Effector CD8-positive, alpha-beta T cell (primary cell): ENCODE measurements at regions not wholly inside any gene's neighbourhood (a gene's known extent, or its start where the extent isn't known, plus 50 kb on each side); places are given as distances from the start of the nearest gene placed in this dataset.
"Not testable (repeated sequence)": the region's sequence is repeated elsewhere in the genome, so short reads cannot be mapped to it uniquely, and the experiment has no call there.

ENCODE experiments used
- DNase-seq: peaks from one replicate; lab custom pipeline; 2025; lab: John Stamatoyannopoulos, UW

DNA sequence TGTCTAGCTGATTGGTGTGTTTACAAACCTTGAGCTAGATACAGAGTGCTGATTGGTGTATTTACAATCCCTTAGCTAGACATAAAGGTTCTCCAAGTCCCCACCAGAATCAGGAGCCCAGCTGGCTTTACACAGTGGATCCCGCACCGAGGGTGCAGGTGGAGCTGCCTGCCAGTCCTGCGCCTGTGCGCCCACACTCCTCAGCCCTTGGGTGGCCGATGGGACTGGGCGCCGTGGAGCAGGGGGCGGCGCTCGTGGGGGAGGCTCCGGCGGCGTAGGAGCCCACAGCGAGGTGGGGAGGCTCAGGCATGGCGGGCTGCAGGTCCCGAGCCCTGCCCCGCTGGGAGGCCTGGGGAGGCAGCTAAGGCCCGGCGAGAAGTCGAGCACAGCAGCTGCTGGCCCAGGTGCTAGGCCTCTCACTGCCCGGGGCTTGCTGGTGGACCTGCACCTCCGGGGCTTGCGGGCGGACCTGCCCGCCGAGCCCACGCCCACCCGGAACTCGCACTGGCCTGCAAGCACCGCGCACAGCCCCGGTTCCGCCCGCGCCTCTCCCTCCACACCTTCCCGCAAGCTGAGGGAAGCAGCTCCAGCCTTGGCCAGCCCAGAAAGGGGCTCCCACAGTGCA is 51.0 kb upstream of the CDYL start:
- not testable (repeated sequence) for DNase-seq

DNA sequence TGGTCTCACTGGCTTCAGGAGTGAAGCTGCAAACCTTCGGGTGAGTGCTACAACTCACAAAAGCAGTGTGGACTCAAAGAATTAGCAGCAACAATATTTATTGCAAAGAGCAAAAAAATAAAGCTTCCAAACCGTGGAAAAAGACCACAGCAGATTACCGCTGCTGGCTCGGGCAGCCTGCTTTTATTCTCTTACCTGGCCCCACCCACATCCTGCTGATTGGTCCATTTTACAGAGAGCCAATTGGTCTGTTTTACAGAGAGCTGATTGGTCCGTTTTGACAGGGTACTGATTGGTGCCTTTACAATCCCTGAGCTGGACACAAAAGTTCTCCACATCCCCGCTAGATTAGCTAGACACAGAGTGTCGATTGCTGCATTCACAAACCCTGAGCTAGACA is 51.5 kb upstream of the CDYL start:
- not testable (repeated sequence) for DNase-seq

DNA sequence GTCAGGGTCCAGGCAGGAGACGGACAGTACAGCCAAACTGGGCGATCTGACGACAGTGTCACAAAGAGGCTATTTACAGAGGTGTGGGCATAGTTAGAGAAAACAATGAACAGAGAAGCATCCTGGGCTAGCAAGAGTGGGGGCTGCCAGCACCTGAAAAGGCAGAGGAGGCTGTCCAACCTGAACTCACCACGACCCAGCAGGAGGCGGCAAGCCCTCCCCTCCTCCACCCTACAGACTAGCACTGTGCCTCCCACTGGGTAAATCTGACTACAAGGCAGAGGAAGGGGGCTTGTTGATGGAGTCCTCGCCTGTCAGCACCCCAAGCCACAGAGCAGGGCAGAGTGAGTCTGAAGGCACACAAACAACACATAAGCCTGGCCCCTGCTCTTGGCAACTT is 52.8 kb upstream of the CDYL start:
- no peak for DNase-seq

DNA sequence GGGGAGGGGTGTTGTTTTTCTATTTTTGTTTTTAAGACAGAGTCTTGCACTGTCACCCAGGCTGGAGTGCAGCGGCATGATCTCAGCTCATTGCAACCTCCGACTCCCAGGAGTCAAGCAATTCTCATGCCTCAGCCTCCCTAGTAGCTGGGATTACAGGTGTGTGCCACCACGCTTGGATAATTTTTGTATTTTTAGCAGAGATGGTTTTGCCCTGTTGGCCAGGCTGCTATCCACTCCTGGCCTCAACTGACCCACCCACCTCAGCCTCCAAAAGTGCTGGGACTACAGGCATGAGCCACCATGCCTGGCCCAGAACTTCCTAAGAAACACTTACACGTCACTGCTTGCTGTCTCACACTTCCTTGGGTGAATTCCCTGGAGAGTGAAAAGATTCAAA is 54.8 kb upstream of the CDYL start:
- DNase-seq, result not testable (repeated sequence)

DNA sequence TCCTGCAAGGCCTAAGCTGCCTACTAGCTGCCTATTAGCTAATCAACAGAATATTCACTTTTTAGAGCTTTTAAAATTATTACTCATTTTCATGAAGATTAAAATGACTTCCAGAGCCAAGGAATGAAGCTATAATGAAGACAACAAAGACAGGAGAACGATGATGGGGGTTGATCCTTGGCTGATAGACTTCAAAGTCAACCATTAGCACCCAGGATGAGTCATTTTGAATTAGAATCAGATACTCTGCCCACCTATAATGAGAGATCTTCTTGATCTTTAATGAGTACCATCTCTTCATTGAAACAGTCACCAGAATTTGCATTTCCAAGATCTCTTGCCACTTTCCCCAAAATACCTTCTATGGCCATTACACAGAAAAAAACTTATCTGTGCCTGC is 56.7 kb upstream of the CDYL start:
- no peak for DNase-seq

DNA sequence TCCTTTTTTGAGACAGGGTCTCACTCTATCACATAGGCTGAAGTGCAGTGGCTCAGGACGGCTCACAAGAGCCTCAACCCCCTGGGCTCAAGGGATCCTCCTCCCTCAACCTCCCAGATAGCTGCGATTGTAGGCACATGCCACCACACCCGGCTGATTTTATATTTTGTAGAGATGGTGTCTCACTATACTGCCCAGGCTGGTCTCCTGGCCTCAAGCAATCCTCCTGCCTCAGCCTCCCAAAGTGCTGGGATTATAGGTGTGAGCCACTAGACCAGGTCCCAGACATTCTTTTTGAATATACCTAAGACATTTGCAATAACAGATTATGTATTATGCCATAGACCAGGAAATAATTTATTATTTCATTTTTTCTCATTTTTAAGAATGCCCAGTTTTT is 58.3 kb upstream of the CDYL start:
- no peak for DNase-seq

DNA sequence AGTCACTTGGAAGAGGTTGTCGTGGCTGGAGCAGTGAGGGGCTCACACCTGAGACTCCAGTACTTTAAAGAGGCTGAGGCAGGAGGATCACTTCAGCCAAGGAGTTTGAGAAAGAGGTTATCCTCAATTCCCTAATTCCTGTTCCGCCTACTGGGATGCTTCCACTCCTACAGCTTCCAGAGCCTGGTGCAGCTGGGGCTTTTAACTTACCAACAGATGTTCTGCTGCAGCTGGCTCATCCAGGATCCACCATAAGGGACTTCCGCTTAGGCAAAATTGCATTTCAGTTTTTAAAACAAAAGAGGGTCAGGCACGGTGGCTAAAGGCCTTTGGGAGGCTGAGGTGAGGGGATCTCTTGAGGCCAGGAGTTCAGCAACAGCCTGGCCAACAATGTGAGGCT is 59.1 kb upstream of the CDYL start:
- no peak for DNase-seq

DNA sequence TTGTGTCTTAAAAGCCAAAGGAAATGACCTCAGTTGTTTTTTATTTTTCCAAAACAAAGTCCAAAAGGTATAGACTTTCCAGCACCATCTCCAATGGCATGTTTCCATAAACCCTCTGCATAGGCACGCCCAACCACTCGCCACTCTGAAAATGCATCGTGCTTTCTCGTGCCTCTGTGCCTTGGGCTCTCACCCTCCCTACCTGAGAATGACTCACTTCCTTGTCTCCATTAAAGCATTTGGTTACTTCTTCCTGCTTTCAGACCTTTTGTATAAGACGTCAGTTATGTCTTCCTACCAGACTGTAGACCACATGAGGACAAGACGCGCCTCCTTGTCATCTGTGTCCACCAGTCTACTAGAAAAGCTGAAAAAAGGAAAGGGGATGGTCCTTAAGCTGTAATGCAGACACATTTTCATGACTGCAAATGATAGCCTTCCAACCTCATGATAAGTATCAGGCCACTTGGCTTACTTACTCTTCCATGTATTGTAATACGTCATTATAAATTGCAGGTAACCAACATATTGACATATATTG is 61.2 kb upstream of the CDYL start:
- DNase-seq, result no peak

DNA sequence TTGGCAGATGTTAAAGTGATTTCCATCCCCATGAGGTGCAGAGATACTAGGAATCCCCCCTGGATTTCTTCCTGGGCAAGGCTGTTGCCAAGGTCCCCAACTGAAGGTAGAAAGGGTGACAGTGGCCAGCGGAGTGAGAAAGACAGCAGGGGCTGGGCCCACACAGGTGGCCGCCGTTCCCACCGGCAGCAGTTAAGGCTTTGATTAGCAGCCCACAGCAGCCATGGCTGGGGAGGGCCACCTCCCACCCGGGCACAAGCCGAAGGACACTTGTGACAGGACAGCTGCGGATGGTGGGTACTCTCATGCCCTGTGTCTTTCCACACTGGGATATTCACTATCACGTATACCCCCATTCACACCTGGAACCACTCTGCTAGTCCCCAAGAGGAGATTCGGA is 63.9 kb upstream of the CDYL start:
- DNase-seq, result no peak

DNA sequence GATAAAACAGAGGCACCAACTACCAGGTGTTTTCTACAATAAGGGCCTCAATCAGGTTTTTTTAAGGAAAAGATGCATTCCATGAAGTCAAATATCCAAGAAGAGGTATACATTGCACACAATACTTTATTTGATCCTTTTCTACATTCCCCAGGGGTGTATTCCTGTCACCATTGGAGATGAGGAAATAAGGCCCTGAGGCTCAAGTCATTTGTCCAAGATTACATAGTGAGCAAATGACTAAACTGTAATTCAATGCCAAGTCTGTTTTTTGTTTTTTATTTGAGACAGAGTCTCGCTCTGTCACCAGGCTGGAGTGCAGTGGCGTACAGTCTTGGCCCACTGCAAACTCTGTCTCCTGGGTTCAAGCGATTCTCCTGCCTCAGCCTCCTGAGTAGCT is 69.2 kb upstream of the CDYL start:
- no peak for DNase-seq

DNA sequence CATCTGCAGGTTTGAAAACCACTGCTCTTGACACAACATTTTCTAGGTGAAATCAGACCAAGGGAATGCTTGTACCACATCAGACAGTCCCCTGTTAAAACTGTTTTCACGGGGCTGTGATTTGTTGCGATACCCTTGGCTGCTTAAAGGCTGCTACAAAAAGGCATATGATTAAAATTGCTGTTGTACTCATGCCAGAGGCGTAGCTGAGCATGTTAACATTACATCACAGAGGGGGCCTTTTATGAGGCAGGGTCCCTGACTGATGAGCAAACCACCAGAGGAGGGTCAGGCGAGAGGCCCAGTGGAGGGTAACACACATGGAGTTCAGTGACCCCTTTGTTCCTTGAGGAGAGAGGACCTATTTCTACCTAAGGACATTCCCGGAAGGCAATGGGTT is 70.4 kb upstream of the CDYL start:
- DNase-seq, result no peak

DNA sequence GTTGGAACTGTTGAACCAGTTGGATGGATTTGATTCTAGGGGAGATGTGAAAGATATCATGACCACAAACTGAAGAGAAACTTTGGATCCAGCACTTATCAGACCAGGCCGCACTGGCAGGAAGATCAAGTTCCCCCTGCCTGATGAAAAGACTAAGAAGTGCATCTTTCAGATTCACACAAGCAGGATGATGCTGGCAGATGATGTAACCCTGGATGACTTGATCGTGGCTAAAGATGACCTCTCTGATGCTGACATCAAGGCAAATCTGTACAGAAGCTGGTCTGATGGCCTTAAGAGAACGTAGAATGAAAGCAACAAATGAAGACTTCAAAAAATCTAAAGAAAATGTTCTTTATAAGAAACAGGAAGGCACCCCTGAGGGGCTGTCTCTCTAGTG is 72.8 kb upstream of the CDYL start:
- no peak for DNase-seq

DNA sequence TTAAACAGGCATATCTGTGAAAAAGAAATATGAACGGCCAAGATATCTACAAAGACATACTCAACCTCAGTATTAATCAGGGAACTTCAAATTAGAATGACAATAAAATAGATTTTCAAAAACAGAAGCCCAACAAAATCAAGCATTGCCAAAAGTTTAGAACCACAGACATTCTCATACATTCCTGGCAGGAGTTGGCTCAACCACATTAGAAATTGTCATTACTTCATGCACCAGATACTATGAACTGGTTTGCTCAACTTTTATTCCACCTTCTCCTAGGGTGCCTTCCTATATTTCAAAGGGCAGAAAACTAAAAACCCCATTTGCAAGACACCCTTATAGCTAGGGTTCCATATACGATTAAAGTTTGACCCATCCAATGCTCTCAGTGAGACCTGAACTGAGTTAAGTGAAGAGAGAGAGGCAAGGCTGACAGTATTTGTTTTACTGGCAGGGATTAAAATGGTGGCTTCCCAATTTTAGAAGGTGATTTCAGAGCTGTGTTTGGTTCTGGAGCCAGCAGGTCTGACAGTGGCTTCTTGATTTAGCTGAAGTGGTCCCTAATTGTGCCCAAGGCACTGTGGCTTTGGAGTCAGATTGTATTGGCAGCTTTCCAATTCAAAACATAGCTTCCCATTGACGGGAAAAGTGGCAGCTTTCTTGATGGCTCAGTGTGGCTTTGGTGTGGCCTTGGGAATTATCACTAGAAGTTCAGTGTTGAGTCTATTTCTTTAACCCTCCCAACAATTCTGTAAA is 77.1 kb upstream of the CDYL start:
- DNase-seq, result no peak

DNA sequence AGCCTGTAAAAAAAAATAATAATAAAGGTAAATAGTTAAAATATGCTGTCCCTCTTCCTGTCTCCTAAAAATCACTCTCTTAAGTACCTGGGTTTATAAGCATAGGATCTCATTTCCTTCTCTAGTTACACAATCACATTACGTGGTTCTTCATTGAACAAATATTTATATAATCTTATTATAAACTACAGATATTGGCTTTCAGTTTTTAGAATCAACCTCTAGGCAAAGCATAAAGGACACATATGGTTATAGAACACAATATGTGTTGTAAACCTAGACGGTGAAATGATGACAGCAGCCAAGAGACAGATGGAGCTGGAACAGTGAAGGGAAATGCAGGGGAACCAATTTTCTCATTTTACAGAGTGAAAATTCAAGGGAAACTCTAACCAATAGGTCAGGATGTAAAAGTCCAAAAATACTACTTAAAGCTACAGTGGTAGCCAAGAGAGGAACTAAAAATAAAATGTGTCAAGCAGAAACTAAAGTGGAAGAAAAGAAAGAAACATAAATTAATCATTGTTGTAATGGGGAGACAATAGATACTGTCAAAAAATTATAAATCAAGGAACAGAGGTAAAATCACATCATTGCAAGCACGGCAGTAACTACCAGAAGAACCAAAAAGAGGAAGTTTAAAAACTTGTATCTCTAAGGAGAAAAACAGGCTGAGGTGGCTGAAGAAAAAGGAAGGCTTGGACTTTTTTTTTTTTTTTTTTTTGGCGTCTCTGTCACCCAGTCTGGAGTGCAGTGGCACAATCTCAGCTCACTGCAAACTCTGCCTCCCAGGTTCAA is 82.8 kb upstream of the CDYL start:
- DNase-seq, result no peak

DNA sequence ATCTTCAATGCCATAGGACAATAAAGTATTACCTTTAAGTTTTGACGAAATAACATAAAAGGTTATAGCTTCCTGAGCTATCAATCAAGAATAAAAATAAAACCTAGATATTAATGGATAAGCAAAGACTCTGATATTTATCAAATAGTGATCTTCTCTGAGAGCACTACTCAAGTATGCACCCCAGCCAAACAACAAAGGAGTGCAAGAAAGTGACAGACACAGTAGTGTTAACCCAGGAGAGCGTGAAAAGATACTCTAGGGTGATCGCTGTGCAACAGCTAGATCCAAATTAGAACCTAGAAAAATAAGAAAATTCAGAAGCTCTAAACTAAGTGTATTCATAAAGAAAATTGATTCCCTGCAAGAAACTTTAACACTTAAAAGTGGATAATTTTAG is 83.5 kb upstream of the CDYL start:
- no peak for DNase-seq

DNA sequence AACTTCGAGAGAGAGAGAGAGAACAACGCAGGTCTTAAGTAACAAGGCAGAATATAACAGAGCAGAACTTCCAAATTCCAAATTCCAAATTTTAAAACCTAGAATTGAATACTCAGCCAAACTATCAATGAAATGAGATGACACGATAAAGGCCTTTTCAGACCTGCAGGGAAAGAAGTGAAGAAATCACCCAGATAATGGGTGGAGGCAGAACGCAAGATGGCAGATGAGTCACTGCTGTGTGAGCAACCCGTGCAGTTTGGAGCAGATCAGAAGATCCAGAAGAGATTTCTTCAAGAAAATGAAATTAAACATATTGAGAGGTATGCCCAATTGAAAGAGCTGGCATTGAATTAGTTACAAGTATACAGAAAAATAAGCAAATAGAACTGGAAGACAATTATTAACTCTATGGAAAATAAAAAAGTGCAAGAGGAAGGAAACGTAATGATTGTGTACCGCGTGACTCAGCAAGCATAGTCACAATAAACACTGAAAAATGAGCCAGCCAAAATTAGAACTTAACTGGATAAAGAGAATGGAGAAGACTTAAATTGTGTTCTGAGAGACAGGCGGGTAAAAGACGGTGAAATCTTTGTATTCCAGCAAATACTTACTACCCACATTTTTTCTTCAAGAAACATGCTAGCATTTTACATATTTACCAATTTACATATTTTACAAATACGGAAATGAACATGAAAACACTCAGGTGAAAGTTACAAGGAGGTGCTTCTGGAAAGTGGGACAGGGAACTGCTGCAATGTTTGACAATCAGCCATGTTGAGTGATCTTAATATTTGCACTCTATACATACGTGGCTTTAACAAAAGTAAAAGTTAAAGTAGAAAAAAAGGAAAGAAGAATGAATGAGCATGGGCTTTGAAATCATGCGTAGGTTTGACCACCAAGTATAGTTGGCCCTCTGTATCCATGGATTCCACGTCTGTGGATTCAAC is 87.9 kb upstream of the CDYL start:
- DNase-seq, result no peak

DNA sequence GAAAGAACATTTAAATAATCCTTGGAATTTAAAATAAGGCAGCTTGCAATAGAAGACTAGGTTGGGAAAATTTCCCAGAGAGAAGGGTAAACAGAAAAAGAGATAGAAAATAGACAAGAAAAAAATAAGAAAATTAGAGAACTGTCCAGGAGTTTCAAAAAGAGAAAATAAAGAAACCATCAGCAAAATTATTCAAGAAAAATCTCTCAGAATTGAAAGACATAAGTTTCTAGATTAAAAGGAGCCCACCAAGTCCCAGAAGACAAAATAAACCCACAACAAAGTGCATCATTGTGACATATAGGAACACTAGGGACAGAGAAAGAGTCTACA is 88.6 kb upstream of the CDYL start:
- no peak for DNase-seq

DNA sequence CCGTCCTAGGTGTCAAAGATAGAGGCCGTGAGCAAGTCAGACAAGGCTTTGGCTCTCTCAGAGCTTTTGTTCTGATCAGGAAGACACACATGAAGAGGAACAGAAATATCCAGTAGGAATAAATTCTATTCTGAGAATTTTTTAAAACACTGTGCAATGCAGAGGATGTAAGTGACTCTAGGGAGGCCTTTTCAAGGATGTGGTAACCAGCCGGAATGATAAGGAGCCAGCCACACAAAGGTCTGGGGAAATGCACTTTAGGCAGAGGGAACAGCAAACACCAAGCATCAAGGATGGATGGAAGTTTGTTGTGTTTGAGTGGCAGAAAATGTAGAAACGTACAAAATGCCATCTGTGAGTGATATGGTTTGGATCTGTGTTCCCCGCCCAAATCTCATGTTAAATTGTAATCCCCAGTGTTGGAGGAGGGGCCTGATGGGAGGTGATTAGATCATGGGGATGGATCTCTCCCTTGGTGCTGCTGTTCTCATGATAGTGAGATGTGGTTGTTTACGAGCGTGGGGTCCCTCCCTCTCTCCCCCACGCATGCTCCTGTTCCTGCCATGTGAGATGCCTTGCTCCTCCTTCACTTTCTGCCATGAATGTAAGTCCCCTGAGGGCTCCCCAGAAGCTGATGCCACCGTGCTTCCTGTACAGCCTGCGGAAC is 93.6 kb upstream of the CDYL start:
- no peak for DNase-seq

DNA sequence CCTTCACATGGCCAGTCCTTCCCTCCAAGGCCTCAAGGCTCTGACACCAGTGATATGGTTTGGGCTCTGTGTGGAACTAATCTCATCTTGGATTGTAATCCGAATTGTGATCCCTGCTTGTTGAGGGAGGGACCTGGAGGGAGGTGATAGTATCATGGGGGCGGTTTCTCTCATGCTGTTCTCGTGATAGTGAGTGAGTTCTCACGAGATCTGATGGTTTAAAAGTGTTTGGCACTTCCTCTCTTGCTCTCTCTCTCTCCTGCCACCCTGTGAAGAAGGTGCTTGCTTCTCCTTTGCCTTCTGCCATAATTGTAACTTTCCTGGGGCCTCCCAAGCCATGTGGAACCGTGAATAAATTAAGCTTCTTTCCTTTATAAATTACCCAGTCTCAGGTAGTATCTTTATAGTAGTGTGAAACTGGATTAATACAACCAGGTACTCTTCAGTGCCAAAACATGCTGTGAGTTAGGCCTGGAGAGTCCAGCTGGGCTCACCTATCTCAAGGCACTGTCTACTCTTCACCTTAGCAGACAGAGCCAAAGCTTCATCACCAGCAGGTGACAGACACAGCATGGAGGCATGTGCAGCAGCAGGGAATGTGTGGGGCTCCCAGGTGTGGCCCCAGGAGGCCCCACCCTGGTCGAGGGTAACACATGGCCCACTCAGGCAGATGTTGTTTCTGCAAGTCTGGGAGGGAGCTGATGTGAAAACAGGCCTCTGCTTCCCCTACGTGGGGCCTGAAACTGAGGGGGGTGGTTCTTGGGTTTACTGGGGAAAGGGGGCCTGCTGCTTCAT is 97.5 kb upstream of the CDYL start:
- DNase-seq, result no peak

DNA sequence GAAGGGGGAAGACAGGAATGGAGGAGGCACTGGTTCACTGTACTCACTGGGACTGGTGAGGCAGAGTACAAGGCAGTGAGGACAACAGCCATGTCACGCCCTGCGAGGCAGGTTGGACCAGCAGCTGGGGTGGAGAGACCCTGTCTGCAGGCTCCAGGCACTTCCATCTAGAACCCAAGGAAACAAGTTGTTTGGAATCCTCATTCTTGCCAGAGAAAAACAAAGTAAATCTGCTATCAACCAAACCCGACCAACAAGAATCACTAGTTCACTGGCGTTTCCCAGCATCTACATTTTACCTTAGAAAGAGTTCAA is 98.5 kb upstream of the CDYL start:
- no peak for DNase-seq
